Hepatic stellate cell (primary cell): ENCODE measurements at regions not wholly inside any gene's neighbourhood (a gene's known extent, or its start where the extent isn't known, plus 50 kb on each side); places are given as distances from the start of the nearest gene placed in this dataset.

Source experiments
- DNase-seq: peaks from one replicate; pipeline ENCODE4 v3.0.0; 2011; ENCODE audit warnings: low spot score

DNA sequence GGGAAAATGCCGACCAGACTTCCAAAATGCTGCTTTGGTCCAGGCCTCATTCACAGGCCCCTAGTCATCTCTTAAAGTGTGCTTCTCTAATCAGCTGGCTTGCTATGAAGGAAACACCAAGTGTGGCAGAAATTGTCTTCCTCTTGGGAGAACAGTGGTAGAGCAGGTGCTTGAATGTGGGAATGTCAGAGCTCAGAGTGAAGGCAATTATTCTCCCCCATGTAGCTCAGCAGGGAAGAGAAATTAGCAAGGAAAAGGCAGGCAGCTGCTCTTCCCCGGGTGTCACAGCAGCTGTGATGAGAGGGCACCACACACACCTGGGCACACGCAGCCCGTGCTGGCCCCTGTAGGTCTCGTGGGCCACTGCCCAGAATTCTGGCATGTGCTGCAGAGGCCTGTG lies 358.5 kb downstream of the WDR72 start:
- no peak for DNase-seq

DNA sequence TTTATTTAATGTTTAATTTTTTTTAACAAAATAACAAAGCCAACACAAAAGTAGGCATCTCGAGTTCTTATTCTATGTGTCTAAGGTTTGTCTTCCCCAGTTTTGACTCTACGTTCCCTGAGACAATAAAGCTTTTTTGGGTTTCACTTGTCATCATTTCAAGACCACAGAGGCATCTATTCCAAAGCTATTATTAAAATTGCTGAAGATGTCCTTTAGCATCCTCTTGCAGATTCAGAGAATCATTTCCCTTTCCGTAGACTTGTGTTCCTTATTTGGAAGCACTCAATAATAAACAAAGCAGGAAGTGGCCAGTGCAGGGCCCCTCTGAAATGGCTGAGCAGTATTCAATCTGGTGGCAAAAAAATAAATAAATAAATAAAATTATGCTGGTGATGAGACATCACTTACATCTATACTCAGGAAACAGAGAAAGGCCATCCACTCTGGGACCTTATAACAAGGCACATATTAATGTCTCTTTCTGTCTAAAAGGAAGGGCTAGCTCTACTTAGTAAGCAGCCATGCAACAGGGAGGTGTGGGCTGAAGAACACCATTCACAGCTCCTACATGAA lies 362.3 kb downstream of the WDR72 start:
- DNase-seq, result no peak

DNA sequence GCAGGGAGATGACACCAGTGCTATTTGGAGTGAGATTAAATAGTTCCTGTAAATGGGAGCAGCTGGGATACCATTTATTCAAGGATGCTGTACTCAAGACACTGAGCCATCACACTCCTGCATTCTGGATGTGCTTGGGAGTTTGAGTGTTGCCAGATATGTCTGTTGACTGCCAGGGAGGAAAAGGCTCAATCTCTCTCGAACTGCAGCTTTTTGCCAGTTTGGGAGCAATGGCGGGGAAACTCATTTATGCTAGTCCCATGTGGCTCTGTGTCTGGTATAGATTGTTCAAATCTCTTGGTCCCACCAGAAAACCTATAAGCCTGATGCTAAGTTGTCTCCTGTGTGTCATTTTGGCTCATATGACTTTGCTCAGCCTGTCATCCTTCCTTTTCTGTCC lies 363.6 kb downstream of the WDR72 start:
- DNase-seq, result no peak

DNA sequence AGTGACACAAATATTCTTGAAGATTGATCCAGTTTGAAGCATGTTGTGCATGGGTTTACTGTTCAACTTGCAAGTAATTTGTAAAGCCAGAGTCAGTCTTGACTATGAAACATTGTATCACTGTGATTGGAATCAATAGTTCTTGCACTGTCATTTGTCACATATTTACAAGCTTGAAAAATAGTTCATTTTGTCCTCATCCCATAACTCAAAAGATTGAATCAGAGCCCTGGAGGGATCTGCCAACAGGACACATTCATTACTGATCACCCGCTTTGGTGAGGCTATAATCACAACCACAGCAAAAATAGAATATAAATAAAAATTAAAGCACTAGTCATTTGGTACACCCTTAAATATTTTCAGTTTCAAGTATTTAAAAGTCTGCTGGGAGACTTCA lies 368.9 kb downstream of the WDR72 start:
- no peak for DNase-seq

DNA sequence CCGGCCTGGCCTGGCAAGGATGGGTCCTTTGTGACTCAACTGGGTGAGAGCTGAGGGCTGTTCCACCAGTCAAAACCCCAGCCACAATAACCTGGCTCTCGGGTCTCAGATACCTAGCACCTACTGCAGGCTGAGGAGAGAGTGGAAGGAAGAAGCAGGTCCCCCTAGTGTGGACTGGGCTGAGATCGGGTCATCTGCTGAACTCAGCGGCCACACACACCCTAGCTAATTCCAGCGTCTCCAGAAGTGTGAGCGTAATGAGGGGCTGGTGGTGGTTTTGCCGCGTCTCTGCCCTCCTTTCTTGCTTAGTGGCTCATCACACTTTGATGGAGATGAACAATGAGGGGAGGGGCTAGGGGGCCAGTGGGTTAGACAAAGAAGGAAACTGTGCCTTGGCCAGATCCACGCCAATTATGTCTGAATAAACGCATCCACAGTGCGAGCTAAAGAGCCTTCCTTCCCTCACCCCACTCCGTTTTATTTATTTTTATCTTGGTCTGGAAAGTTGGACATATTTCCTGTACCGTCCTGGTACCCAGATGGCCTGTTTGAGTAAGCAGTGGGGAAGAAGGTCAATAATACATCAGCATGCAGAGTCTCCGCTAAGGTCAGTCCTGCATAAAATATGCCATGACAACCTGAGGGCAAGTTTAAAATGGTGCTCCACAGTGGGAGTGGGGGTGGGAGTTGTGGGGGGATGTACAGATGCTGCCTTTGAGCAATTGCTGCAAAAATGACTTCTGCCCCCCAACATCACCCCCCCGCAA lies 370.0 kb downstream of the WDR72 start:
- DNase-seq, result no peak

DNA sequence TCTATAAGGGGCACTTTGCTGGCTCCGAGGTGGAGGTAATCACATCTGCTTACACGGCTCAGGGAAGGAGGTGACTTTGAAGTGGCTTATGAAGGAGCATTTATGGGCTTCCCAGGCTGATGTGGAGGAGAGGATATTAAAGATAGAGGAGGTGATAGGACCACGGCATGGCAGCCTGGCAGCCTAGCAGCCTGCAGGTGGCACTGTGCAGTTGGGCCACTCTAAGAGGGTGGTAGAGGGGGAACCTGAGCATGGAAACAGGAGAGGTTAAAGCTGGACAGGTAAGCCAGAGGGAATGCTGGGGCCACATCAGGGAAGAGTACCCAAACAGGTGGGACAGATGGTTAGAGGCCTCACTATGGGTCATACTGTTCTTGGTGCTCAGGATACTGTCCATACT lies 375.0 kb downstream of the WDR72 start:
- DNase-seq, result no peak

DNA sequence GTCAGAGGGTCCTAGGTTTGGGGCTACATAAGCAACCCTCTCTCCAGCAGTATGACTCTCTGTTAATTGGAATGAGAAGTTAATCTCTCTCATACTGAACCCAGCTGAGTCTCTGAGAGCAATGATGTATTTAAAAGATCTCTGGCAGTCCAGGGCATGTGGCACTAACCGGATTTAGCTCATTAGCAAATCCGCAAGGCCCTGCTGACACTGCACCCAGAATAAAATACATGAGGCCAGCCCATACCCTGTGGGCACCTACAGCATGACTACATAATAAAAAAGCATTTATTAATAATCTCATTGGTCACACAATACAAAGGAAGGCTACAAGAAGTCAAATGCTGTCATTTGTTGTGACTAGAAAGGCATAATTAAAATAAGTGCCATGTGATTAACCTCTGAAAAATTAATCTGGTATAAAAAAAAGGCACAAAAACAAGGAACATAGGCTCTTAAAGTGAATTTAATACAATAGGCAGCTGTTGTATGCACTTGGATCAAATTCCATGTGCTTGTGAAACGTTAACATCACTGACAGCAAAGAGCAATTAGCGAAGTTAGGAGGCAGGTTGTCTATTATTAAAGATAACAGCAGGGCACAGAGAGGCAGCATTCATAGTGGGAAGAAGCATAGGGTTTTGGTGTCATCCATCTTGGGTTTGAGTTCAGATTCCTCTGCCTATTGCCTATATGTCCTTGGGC lies 381.2 kb downstream of the WDR72 start:
- no peak for DNase-seq

DNA sequence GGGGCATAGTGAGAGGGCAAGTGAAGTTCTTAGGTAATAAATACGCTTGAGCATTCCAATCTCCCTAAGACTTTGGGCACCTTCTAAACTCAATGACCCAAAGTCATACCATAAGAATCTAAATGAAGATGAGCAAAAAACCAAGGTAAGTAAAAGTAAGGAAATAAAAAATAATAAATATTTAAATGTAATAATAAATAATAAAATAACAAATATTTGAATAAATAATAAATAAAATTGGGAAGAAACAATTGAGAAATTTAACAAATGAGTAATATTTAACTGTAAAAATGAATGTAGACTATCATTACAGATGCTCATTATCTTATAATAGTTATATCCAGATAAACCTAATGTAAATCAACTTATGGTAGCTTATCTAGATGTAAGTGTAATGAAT lies 391.7 kb downstream of the WDR72 start:
- DNase-seq, result no peak

DNA sequence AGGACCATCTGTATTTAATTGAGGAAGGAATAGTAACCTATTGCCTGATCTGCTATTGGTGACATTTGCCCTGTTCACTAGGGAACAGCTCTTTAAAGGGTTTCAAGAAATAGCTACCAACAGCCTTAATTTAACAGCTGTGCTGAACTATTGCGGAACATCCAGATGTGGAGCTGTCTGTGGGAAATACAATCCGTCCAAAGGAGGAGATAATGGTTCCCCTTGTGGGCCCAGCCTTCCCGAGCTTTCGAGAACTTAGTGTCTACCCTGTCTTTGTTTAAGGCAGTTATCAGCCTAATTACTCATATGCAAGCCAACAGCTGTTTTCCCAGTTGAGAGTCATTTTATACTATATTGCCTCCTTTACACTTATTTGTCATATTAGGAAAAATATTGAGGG lies 398.6 kb downstream of the WDR72 start:
- no peak for DNase-seq

DNA sequence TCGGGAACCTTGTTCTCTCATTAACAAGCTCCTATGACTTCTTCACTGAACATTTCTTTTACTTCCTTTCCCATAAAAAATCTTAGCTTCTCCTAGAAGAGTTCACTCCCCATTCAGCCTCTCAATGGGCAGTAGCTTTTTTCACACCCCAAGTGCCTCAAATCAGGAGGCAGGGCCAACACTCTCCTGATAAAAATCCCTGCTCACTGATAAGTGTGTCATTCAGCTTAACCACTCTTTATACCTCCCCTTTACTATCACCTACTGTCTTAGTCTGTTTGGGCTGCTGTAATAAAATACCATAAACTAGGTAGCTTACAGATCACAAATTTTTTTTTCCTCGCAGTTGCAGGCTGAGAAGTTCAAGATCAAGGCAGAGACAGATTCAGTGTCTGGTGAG lies 400.4 kb downstream of the WDR72 start:
- no peak for DNase-seq

DNA sequence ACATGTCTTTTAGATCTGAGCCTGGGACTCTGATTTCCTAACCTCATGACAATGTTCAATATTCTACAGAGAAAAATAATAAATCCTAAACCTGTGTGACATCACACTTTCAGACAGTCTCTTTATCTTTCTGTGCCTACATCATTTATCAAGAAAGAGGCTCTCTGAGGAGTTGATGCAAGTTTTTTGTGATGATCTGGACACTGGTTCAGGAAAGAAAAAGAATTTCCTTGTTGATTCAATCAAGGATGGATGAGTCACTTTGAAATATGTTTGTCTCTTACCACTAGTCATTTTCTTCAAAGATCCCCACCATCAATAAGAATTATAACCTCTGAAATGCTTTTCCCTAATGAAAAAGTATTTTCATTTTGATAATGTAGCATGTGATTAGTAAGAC lies 404.6 kb downstream of the WDR72 start:
- no peak for DNase-seq

DNA sequence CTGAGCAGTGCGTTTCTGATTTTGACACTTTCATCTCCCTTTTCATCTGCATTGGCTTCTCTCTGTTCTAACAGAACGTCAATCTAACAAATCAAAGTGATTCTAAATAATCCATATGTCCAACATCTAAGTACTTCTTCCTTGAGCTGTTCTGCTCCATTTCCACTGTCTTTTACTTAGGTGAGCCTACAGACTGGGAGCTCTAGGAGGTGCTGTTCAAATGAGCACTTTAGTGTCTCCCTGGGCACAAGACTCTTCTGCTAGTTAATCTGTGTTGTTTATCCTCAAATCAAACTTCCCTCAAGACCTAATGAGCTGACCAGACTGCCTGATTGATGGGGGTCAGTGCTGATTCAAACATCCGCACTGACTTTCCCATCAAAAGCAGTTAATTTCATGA lies 408.1 kb downstream of the WDR72 start:
- DNase-seq, result no peak

DNA sequence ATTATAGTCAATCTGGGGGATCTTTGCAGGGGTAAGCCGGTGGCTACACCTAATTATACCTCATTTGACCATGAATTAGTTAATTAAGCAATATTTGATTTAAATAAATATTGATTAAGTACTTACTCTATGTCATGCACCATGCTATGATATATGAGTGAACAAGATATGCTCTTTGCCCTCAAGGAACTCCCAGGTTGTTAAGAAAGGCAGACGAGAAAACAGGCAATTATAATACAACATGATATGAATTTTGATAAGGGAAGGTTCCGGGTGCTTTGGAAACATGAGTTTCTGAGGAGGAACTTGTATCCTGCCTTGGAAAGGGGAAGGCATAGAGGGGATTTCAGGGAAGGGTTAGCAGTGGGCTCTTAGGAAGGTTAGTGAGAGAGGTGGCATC lies 412.9 kb downstream of the WDR72 start:
- DNase-seq, result no peak

DNA sequence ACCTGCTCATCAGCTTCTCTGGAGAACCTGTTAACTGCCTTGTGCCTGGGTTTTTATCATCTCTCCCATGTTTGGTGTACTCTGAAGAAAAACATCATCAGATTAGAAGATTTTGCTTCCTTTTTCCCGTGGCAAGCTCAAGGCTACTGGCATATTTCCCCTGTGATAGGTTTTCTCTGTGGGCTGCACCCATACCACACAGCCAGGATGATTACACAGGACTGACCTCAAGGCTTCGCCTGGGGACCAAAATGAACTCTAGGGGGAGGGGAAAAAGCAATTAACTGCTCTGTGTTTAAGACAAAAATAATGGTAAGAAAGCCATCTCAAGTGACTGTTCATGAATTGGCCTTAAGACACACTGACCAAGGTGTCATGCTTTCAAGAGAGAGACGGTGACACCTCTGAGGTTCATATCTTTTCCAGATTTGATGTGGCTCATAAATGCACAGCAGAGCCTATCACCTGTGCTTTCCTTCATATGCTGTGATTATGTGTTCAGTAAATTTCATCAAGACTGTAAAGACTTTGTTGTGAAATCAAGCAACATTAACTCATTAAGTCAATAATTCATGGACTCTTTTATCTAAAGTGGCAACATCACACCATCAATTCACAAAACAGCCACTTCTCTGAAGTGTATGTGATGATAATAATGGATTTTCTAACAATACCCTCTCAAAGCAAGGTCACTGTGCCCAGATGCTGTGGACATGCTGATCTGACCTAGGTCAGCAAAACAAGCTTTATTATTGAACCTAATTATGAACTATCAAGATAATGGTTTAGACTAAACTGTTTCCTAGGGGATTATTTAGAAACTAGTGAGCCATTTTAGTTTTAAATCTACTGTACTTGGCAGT lies 427.9 kb downstream of the WDR72 start:
- DNase-seq, result no peak

DNA sequence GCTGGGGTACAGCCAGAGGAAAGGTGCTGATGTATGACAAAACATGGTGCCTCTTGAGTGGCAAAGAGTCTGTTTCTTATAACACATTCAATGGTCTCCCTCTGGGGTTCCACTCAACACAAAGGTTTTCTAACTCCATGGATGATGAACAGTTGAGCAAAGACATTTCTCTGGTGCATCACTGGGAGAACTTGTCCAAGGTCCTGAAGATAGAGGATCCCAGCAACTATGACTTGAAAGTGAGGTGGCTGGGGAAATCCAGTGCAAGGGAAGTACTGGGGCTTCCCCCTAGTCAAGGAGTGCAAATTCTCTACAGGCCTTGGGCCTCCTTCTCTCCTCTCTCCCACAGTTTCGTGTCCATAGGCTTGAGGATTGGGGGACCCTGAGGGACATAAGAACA lies 431.1 kb downstream of the WDR72 start:
- no peak for DNase-seq

DNA sequence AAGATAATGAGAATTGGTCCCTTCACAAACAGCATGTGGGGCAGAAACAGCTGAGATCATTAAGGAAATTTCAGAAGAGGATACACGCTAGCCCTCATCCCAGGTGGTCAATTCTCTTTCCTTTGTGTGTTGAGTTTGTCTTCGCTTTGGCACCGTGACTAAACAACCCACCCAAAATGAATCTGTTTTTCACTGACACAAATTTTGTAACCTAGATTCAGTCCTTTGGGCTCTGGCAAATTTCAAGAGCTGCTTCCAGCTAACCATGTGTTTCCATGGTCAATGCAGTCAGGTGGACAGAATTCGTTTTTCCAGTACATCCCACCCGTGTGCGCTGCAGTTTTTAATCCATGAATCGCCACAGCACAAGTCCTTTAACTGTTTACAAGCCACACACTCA lies 435.4 kb downstream of the WDR72 start:
- no peak for DNase-seq

DNA sequence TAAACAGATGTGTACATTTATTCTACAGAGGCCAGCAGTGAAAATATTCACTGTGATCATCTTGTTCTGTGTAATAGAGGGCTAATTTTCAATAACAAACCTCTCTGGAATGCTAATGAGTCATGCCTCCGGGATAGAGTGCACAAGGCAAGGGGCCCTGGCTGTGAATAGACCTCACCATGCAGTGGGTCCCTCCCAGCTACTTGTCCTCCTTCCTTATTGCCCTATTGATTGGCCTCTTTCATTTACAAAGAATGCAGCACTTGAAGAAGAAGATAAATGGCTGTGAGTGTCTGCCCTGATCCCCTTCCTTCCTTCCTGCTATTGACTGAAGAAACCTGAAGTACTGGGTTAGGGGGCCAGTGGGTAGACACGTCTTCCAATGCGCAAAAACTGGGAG lies 436.3 kb downstream of the WDR72 start:
- no peak for DNase-seq

DNA sequence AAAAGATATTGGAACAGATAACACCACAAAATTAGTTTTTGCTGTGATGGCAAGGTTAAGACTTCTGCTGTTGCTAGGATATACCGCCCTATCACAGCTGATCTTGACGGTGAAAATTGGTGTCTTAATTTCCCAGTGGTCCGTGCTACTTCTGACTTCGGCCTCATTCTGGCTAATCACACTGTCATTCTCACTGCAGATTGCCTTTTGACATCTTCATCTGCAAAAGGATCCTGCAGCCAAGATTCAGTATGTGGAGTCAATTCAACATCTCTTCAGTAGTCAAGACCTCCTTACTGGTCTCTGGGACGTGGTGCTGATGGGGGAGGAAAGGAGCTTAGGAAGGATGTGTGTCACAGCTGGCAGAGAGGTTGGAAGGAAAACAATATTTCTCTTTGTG lies 438.6 kb downstream of the WDR72 start:
- DNase-seq, result no peak

DNA sequence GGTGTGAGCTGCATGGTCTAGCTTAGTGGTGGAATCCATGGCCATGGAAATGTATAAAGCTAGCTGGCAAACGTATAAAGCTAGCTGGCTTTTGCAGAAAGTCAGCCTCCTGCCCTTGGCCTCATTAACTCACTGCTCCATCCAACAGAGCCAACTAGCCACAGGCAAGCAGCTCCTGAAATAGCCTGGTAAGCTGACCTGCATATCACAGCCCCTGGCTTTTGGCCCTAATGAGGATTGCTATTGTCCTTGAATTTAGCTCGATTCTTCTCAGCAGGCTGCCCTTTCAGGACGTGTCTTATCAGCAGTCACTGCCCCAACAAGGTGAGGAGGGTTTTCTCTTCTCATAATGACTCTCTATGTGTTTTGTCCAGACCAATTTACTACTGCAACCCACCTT lies 446.8 kb downstream of the WDR72 start:
- no peak for DNase-seq

DNA sequence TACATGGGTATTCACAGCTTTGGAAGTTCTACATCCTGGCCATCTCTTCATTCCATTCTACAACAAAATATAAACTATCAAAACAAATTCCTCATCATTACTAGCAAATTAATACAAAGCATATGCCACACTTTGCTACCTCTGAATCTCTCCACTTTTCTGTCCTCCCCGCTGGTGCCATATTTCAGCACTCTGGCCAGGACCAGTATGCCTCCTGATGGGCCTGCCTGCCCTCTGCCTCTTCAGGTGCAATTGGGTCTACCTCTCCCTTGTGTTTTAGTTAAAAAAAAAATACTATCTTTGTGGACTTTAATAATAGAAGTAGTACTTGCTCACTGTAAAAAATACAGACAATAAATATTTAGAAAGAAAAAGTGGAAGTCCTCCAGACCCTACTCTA lies 448.8 kb downstream of the WDR72 start:
- no peak for DNase-seq

DNA sequence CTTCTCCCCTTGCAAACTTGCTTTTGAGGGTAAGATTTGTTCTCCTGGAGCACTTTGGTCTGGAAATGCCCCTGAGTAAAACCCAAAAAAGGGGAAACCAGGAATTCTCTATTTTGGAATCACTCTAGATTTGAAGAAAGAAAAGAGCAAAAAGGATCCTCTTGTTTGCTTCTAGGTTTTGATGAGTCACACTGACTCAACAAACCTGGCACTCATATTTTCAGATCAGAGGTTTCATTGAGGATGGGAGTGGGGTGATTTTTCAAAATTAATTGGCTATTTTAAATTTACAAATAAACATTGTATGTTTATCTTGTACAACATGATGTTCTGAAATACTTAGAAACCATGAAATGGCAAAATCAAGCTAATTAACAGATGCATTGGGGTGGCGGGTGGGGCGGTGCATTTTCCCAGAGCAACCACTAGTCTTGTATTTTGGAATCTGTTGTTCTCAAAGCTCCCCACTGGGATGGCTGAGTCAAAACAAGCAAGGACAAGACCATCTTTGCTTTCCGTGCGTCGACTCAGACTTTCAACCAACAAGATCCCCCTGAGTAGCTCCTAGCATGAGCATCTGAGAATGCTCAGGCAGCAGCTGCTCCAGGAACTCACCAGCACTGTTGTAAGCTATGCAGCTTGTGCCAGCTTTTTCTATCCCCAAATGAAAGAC lies 451.4 kb downstream of the WDR72 start:
- DNase-seq, result no peak

DNA sequence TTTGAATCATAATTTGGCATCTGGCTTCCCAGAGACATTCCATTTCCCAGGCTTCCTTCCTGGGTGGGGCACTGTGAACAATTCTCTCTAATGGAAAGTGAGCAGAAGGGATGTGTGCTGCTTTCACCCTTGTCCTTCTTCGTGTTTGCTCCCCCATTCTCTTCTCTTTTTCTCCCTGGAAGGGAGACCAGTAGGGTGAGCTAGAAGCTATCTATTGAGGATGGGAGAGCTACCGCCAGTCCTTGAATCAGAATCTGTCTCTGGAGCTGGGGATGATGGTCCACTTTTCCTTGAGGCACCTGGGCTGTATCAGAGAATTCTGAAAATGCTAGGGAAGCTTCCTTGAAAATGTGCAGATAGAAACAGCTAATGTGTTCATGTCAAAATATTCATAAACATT lies 453.9 kb downstream of the WDR72 start:
- no peak for DNase-seq
